ENCODE measurements at regions not wholly inside any gene's neighbourhood (a gene's known extent, or its start where the extent isn't known, plus 50 kb on each side); places are given as distances from the start of the nearest gene placed in this dataset.

GRCh38 chr1:234772345-234773147 lies 162.6 kb upstream of the IRF2BP2 start (continued):
- TF ChIP-seq, protein P1, sequence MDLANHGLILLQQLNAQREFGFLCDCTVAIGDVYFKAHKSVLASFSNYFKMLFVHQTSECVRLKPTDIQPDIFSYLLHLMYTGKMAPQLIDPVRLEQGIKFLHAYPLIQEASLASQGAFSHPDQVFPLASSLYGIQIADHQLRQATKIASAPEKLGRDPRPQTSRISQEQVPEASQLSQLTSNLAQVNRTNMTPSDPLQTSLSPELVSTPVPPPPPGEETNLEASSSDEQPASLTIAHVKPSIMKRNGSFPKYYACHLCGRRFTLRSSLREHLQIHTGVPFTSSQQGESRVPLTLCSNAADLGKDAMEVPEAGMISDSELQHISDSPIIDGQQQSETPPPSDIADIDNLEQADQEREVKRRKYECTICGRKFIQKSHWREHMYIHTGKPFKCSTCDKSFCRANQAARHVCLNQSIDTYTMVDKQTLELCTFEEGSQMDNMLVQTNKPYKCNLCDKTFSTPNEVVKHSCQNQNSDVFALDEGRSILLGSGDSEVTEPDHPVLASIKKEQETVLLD (CRISPR knock-in tag; IDR thresholded peaks at IDR 0.05; ENCODE audit: low read depth): 0 out of 2 replicates have a peak, but pooled peaks have one; percentile 34
- TF ChIP-seq PHF5A (CRISPR knock-in tag; IDR thresholded peaks at IDR 0.05; ENCODE audit: low read depth, unreplicated experiment): peak; percentile 71
- TF ChIP-seq GTF3A (CRISPR knock-in tag; conservative IDR thresholded peaks at IDR 0.05): no peak
- no peak for TF ChIP-seq ZNF317 (CRISPR knock-in tag; IDR thresholded peaks at IDR 0.05)
- 0 out of 2 replicates have a peak, but pooled peaks have one; percentile 68 for TF ChIP-seq ZBTB43 (CRISPR knock-in tag; conservative IDR thresholded peaks at IDR 0.05)
- TF ChIP-seq ZFP82 (CRISPR knock-in tag; IDR thresholded peaks at IDR 0.05; ENCODE audit: borderline replicate concordance): no peak
- TF ChIP-seq GATA4 (IDR thresholded peaks at IDR 0.05; ENCODE audit: borderline replicate concordance, low read depth): peak; percentile 51; the same call in 1 of the 2 replicates
- no peak for TF ChIP-seq RFXAP (CRISPR knock-in tag; IDR thresholded peaks at IDR 0.05; ENCODE audit: borderline replicate concordance)
- TF ChIP-seq, protein P2, sequence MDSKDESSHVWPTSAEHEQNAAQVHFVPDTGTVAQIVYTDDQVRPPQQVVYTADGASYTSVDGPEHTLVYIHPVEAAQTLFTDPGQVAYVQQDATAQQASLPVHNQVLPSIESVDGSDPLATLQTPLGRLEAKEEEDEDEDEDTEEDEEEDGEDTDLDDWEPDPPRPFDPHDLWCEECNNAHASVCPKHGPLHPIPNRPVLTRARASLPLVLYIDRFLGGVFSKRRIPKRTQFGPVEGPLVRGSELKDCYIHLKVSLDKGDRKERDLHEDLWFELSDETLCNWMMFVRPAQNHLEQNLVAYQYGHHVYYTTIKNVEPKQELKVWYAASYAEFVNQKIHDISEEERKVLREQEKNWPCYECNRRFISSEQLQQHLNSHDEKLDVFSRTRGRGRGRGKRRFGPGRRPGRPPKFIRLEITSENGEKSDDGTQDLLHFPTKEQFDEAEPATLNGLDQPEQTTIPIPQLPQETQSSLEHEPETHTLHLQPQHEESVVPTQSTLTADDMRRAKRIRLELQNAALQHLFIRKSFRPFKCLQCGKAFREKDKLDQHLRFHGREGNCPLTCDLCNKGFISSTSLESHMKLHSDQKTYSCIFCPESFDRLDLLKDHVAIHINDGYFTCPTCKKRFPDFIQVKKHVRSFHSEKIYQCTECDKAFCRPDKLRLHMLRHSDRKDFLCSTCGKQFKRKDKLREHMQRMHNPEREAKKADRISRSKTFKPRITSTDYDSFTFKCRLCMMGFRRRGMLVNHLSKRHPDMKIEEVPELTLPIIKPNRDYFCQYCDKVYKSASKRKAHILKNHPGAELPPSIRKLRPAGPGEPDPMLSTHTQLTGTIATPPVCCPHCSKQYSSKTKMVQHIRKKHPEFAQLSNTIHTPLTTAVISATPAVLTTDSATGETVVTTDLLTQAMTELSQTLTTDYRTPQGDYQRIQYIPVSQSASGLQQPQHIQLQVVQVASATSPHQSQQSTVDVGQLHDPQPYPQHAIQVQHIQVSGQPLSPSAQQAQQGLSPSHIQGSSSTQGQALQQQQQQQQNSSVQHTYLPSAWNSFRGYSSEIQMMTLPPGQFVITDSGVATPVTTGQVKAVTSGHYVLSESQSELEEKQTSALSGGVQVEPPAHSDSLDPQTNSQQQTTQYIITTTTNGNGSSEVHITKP (CRISPR knock-in tag; IDR thresholded peaks at IDR 0.05; ENCODE audit: low read depth): peak; percentile 61; the same call in 1 of the 2 replicates
- peak; percentile 28; the same call in 1 of the 2 replicates for TF ChIP-seq PHF21A (CRISPR knock-in tag; IDR thresholded peaks at IDR 0.05)
- no peak for TF ChIP-seq ETS1 (CRISPR knock-in tag; IDR thresholded peaks at IDR 0.05)
- TF ChIP-seq NONO (IDR thresholded peaks at IDR 0.05): no peak
- no peak for TF ChIP-seq NONO (CRISPR knock-in tag; conservative IDR thresholded peaks at IDR 0.05)
- no peak for TF ChIP-seq ZNF333 (CRISPR knock-in tag; IDR thresholded peaks at IDR 0.05; ENCODE audit: borderline replicate concordance)
- TF ChIP-seq ZNF564 (CRISPR knock-in tag; IDR thresholded peaks at IDR 0.05): no peak
- no peak for TF ChIP-seq ONECUT2 (CRISPR knock-in tag; IDR thresholded peaks at IDR 0.05)
- TF ChIP-seq ZNF136 (CRISPR knock-in tag; IDR thresholded peaks at IDR 0.05; ENCODE audit: low read depth): no peak
- no peak for TF ChIP-seq REXO4 (CRISPR knock-in tag; IDR thresholded peaks at IDR 0.05; ENCODE audit: borderline replicate concordance)
- TF ChIP-seq ZBTB7B (CRISPR knock-in tag; IDR thresholded peaks at IDR 0.05): no peak
- no peak for TF ChIP-seq ZNF766 (CRISPR knock-in tag; IDR thresholded peaks at IDR 0.05; ENCODE audit: borderline replicate concordance)
